PC-9 (cell line): ENCODE measurements at regions not wholly inside any gene's neighbourhood (a gene's known extent, or its start where the extent isn't known, plus 50 kb on each side); places are given as distances from the start of the nearest gene placed in this dataset.

Source experiments
- BruUV-seq: library from RNA; stranded (reverse); fragments of 400-500 nt; replicated peaks from 2 replicates; lab custom pipeline; 2021; lab: Mats Ljungman, UMichigan
- CTCF ChIA-PET: fragments of 300-600 bp; sonication (Branson Sonifier 250); formaldehyde crosslinking; loops from one replicate; lab custom pipeline; 2022; ENCODE audit warnings: antibody characterized with exemption; lab: Charles Lee
- POLR2A ChIA-PET: fragments of 300-600 bp; sonication (Branson Sonifier 250); formaldehyde crosslinking; loops from one replicate; lab custom pipeline; 2022; ENCODE audit warnings: antibody characterized with exemption; ENCODE audit not compliant: unreplicated experiment; lab: Charles Lee
- DNase-seq, 2 experiments: peaks; one replicate each; pipeline versions ENCODE4 v3.0.0 to v3.0.0-alpha.2; 2015 to 2022; ENCODE audit warnings: mixed read lengths in 1 of 2
- H2AFZ ChIP-seq: fragments of 200-600 bp; sonication (generic); 2 replicates; pipeline ENCODE4 v1.8.1; 2017; ENCODE audit warnings: antibody characterized with exemption
- H3F3A ChIP-seq: fragments of 200-600 bp; sonication (generic); 2 replicates; pipeline ENCODE4 v1.8.1; 2017; ENCODE audit warnings: antibody characterized with exemption, mild to moderate bottlenecking, low read depth; ENCODE audit not compliant: insufficient read depth
- H3K27ac ChIP-seq: fragments of 200-600 bp; sonication (generic); 2 replicates; pipeline ENCODE4 v1.6.1; 2016; ENCODE audit warnings: mixed run types
- H3K27me3 ChIP-seq: fragments of 200-600 bp; sonication (generic); 2 replicates; pipeline ENCODE4 v1.6.1; 2016; ENCODE audit warnings: low read depth, mixed run types; ENCODE audit not compliant: insufficient read depth
- H3K36me3 ChIP-seq: fragments of 200-600 bp; sonication (generic); 2 replicates; pipeline ENCODE4 v1.6.1; 2016; ENCODE audit warnings: low read depth, mixed run types
- H3K4me1 ChIP-seq: fragments of 200-600 bp; sonication (generic); replicated peaks from 2 replicates; pipeline ENCODE4 v1.6.1; 2016; ENCODE audit warnings: mixed run types; ENCODE audit not compliant: insufficient read depth
- H3K4me2 ChIP-seq: fragments of 200-600 bp; sonication (generic); 2 replicates; pipeline ENCODE4 v1.6.1; 2017; ENCODE audit warnings: mixed run types
- H3K4me3 ChIP-seq: fragments of 200-600 bp; sonication (generic); 2 replicates; pipeline ENCODE4 v1.6.1; 2016; ENCODE audit warnings: mixed run types
- H3K79me2 ChIP-seq: fragments of 200-600 bp; sonication (generic); 2 replicates; pipeline ENCODE4 v1.6.1; 2017; ENCODE audit warnings: low read depth, mixed run types
- H3K9me2 ChIP-seq: fragments of 200-600 bp; sonication (generic); 2 replicates; pipeline ENCODE4 v1.8.1; 2017; ENCODE audit warnings: mild to moderate bottlenecking; ENCODE audit not compliant: insufficient read depth
- H3K9me3 ChIP-seq: fragments of 200-600 bp; sonication (generic); 2 replicates; pipeline ENCODE4 v1.8.1; 2016; ENCODE audit warnings: low read depth; ENCODE audit not compliant: insufficient read depth
- H4K20me1 ChIP-seq: fragments of 200-600 bp; sonication (generic); 2 replicates; pipeline ENCODE4 v1.8.1; 2017; ENCODE audit not compliant: insufficient read depth
- CTCF ChIP-seq: fragments of 200-600 bp; sonication (generic); conservative IDR thresholded peaks from 2 replicates; pipeline ENCODE4 v1.6.1; 2017; ENCODE audit warnings: mixed run types, antibody characterized with exemption, mild to moderate bottlenecking, moderate library complexity
- EZH2 ChIP-seq: fragments of 200-600 bp; sonication (generic); IDR thresholded peaks from 2 replicates; pipeline ENCODE4 v1.8.0; 2017; ENCODE audit warnings: antibody characterized with exemption, low read depth
- intact Hi-C: fragments of 100-400 bp; cut with micrococcal nuclease; formaldehyde crosslinking; loops from one replicate; pipeline ENCODE4 v1.10.0; 2022; ENCODE audit not compliant: unreplicated experiment

GRCh38 chr7:130872756-130873448 is 138.9 kb upstream of the KLF14 start:
- Histone ChIP-seq H3K79me2 (peaks cover 49% of the 10 kb centered on the region), H2AFZ (no peak overlapping the region), H3K27ac (no peak overlapping the region), H4K20me1 (peaks cover 52% of the 10 kb centered on the region), H3K4me2 (no peak overlapping the region), H3F3A (peaks cover 82% of the 10 kb centered on the region), H3K4me1 (no peaks in the 10 kb centered on the region), H3K4me3 (no peak overlapping the region), H3K9me2 (no peaks in the 10 kb centered on the region), H3K36me3 (peaks cover 90% of the 10 kb centered on the region), H3K9me3 (no peaks in the 10 kb centered on the region), H3K27me3 (no peaks in the 10 kb centered on the region)
- DNase-seq, result no peak
- CTCF ChIA-PET, result no interaction called here
- no TSS peak for BruUV-seq
- intact Hi-C loops, result no loop called here
- POLR2A ChIA-PET, result no interaction called here
- TF ChIP-seq EZH2, result no peak
- no peak for TF ChIP-seq CTCF

GRCh38 chr7:130874071-130874915 is 140.3 kb upstream of the KLF14 start:
- Histone ChIP-seq H3K79me2 (peaks cover 62% of the 10 kb centered on the region), H4K20me1 (peaks cover 61% of the 10 kb centered on the region), H3K9me2 (no peaks in the 10 kb centered on the region), H3K4me2 (no peak overlapping the region), H3K4me1 (no peaks in the 10 kb centered on the region), H3F3A (peaks cover 91% of the 10 kb centered on the region), H3K27me3 (no peaks in the 10 kb centered on the region), H3K36me3 (peaks cover 91% of the 10 kb centered on the region), H3K4me3 (no peak overlapping the region), H3K9me3 (no peaks in the 10 kb centered on the region), H2AFZ (no peak overlapping the region), H3K27ac (no peak overlapping the region)
- intact Hi-C loops, result no loop called here
- CTCF ChIA-PET, result no interaction called here
- BruUV-seq, result TSS peak; percentile 1
- TF ChIP-seq EZH2, result no peak
- no peak for TF ChIP-seq CTCF
- POLR2A ChIA-PET, result interaction anchor here (0.7 kb wide), 2 partner anchors 12 to 1992 kb away, joined by 3 read pairs; no protein-coding TSS in a partner anchor
- DNase-seq, result no peak

GRCh38 chr7:130875265-130875741 is 141.3 kb upstream of the KLF14 start:
- no peaks in the 10 kb centered on the region for H3K27me3 ChIP-seq
- H3K36me3 ChIP-seq, result peaks cover 87% of the 10 kb centered on the region
- CTCF ChIA-PET, result interaction anchor here (0.5 to 1.1 kb wide), 4 partner anchors 21 to 165 kb away, joined by 3 to 4 read pairs (median 3); no protein-coding TSS in a partner anchor
- BruUV-seq, result no TSS peak
- no peak for TF ChIP-seq EZH2
- TF ChIP-seq CTCF, result peak; percentile 84
- no peak overlapping the region for H3K4me3 ChIP-seq
- H3K27ac ChIP-seq, result no peak overlapping the region
- H3K9me3 ChIP-seq, result no peaks in the 10 kb centered on the region
- H3K9me2 ChIP-seq, result no peaks in the 10 kb centered on the region
- intact Hi-C loops, result no loop called here
- H2AFZ ChIP-seq, result no peak overlapping the region
- POLR2A ChIA-PET, result interaction anchor here (0.5 to 0.8 kb wide), 3 partner anchors 11 to 152 kb away, joined by 3 to 7 read pairs (median 3); no protein-coding TSS in a partner anchor
- peaks cover 69% of the 10 kb centered on the region for H3K79me2 ChIP-seq
- H3K4me1 ChIP-seq, result no peaks in the 10 kb centered on the region
- peaks cover 65% of the 10 kb centered on the region for H4K20me1 ChIP-seq
- peak in 1 of 2 experiments; percentile 72 for DNase-seq
- H3F3A ChIP-seq, result peaks cover 93% of the 10 kb centered on the region
- no peak overlapping the region for H3K4me2 ChIP-seq
